ENCODE measurements at regions not wholly inside any gene's neighbourhood (a gene's known extent, or its start where the extent isn't known, plus 50 kb on each side); places are given as distances from the start of the nearest gene placed in this dataset.

DNA sequence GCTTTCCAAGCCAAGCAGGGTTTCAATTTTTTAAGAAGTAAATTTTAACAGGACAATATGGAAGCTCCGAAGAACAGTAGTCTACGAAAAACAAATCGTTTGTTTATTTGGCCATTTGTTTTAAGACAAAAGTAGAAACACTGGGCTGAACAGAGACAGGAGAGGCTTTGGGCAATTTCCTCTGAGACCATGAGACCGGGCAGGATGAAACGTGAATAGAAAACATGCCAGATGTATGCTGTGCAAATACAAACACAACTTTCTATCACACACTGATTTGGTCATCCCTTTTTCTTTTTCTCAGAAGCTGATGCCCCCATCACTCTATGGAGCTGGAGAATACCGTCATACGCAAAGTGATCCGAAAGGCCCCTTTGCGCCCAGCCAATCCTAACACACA lies 1111.1 kb downstream of the BCL11B start:
- H3K4me3 ChIP-seq: no peak overlapping the region
- WGBS: 64% methylated on average over 9 of the region's 9 CpGs
- peaks cover 0 to 29% (median 0%) of the 10 kb centered on the region in 4 donors for H3K27me3 ChIP-seq
- H3K4me1 ChIP-seq: no peaks in the 10 kb centered on the region
- TF ChIP-seq, protein P1, sequence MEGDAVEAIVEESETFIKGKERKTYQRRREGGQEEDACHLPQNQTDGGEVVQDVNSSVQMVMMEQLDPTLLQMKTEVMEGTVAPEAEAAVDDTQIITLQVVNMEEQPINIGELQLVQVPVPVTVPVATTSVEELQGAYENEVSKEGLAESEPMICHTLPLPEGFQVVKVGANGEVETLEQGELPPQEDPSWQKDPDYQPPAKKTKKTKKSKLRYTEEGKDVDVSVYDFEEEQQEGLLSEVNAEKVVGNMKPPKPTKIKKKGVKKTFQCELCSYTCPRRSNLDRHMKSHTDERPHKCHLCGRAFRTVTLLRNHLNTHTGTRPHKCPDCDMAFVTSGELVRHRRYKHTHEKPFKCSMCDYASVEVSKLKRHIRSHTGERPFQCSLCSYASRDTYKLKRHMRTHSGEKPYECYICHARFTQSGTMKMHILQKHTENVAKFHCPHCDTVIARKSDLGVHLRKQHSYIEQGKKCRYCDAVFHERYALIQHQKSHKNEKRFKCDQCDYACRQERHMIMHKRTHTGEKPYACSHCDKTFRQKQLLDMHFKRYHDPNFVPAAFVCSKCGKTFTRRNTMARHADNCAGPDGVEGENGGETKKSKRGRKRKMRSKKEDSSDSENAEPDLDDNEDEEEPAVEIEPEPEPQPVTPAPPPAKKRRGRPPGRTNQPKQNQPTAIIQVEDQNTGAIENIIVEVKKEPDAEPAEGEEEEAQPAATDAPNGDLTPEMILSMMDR (IDR thresholded peaks at IDR 0.05): no peak
- TF ChIP-seq POLR2A (IDR thresholded peaks at IDR 0.05; ENCODE audit: low read depth): no peak
- TF ChIP-seq EP300 (IDR thresholded peaks at IDR 0.05): no peak
- no peak for TF ChIP-seq POLR2AphosphoS5 (IDR thresholded peaks at IDR 0.05)
- H3K36me3 ChIP-seq: no peaks in the 10 kb centered on the region
- no peak overlapping the region for H3K27ac ChIP-seq (replicated peaks in 1 of 4)
- DNase-seq (ENCODE audit: extremely low spot score): no peak
- H3K9me3 ChIP-seq: no peaks in the 10 kb centered on the region
- intact Hi-C loops (cut with DNase I): no loop called here

DNA sequence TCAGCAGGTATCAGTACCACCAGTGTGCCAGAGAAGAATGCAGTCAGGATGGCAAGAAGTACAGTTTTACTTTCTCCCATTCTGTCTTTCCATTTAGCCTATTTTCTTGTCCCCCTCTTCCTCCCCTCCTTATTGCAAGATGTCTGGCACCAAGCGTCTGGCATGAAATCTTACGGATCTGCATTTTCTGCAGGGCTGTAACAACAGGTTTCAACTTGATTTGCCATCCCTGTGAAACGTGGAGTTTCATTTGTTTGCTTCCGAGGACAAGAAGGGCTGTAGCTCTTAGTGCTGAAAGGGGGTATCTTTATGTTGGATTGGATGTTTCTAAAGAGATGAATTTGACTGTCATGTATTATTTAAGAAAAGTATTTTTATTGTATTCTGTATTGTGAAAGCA lies 1110.6 kb downstream of the BCL11B start:
- Histone ChIP-seq H3K4me1 (no peaks in the 10 kb centered on the region), H3K9me3 (no peaks in the 10 kb centered on the region), H3K4me3 (no peak overlapping the region), H3K27me3 (peaks cover 0 to 26% (median 0%) of the 10 kb centered on the region in 4 donors), H3K36me3 (no peaks in the 10 kb centered on the region), H3K27ac (replicated peaks in 1 of 4) (no peak overlapping the region)
- WGBS: 61% methylated on average over 4 of the region's 4 CpGs
- TF ChIP-seq POLR2A (IDR thresholded peaks at IDR 0.05; ENCODE audit: low read depth) (no peak), POLR2AphosphoS5 (IDR thresholded peaks at IDR 0.05) (no peak), EP300 (IDR thresholded peaks at IDR 0.05) (no peak)
- TF ChIP-seq, protein P1 (IDR thresholded peaks at IDR 0.05): no peak
- intact Hi-C loops (cut with DNase I): no loop called here
- no peak for DNase-seq (ENCODE audit: extremely low spot score)

DNA sequence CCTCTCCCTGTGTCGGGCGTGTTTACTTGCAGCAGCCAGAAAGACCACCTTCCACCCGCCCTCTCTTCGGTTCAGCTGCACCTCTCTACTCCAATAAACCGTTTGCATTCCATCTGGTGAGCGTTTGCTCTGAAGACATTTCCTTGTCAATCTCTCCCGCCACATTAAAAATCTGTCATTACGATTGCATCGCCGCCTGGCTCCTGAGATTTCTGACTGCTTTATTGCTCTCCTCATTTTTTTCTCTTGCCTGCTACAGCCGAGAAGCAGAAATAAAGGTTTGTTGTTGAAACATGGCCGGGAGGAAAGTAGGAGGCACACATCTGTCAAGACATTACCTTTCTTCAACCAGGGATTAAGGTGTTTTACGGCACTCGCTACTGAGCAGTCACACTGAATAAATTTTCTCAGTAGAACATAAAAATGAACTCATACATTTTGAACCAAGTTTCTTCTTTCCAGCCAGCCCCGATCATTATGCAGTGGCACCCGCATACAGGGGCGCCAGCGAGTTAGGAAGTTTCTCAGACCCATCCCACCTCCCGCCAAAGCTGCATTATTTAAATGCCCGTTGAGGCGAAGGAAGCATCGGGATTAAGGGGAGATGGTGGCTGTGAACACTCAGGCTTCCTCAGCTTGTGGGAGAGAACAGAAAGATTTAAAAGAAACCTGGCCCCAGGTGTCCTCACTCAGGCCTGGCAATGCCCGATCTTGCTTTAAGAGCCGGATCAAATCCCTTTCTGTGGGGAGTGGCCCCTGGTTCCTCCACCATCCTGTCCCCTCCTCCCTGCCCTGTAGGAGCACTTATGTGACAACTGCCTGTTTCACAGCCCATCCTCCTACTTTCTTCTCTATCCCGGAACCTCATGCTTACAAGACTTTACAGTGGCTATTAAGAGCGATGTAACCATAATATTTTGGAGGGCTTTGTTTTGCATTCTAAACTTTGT lies 1108.9 kb downstream of the BCL11B start:
- DNase-seq (ENCODE audit: extremely low spot score): no peak
- WGBS: 56% methylated on average over 26 of the region's 26 CpGs
- H3K9me3 ChIP-seq: peaks cover 0 to 6% (median under 1%) of the 10 kb centered on the region in 4 donors
- no peak overlapping the region for H3K4me3 ChIP-seq
- no peak for TF ChIP-seq POLR2A (IDR thresholded peaks at IDR 0.05; ENCODE audit: low read depth)
- TF ChIP-seq, protein P1 (IDR thresholded peaks at IDR 0.05): no peak
- TF ChIP-seq EP300 (IDR thresholded peaks at IDR 0.05): no peak
- H3K4me1 ChIP-seq: no peaks in the 10 kb centered on the region
- intact Hi-C loops (cut with DNase I): no loop called here
- H3K27ac ChIP-seq (replicated peaks in 1 of 4): no peak overlapping the region
- peaks cover 0 to 31% (median 0%) of the 10 kb centered on the region in 4 donors for H3K27me3 ChIP-seq
- H3K36me3 ChIP-seq: no peaks in the 10 kb centered on the region

DNA sequence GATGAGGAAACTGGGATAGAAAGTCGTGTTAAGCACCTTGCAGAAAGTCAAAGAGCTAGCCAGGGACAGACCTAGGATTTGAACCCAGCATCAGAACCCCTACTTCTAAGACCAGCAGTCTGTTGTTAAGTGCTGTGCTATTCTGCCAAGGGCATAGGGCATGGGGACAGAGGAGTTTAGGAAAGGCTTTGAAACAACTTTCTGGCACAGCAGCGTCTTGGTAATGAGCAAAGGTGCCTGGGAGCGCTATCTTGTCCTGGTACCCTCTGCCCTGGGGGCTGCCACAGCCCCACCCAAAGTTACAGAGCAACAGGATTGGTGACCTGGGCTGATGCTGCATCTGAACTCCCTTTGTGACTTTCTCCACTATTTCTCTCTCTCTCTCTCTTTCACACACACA lies 1108.1 kb downstream of the BCL11B start:
- Histone ChIP-seq H3K4me1 (no peaks in the 10 kb centered on the region), H3K4me3 (no peak overlapping the region), H3K36me3 (no peaks in the 10 kb centered on the region), H3K27ac (replicated peaks in 1 of 4) (no peak overlapping the region), H3K27me3 (peaks cover 0 to 31% (median 0%) of the 10 kb centered on the region in 4 donors), H3K9me3 (peaks cover 0 to 6% (median 1%) of the 10 kb centered on the region in 4 donors)
- intact Hi-C loops (cut with DNase I): no loop called here
- TF ChIP-seq POLR2A (IDR thresholded peaks at IDR 0.05; ENCODE audit: low read depth) (no peak), EP300 (IDR thresholded peaks at IDR 0.05) (no peak), POLR2AphosphoS5 (IDR thresholded peaks at IDR 0.05) (no peak)
- TF ChIP-seq, protein P1 (IDR thresholded peaks at IDR 0.05): no peak
- DNase-seq (ENCODE audit: extremely low spot score): no peak
- 80% methylated on average over 3 of the region's 3 CpGs for WGBS
